H1 (cell line): ENCODE measurements at regions not wholly inside any gene's neighbourhood (a gene's known extent, or its start where the extent isn't known, plus 50 kb on each side); places are given as distances from the start of the nearest gene placed in this dataset.

ENCODE experiments used
- POLR2A ChIP-seq, 2 experiments: IDR thresholded peaks; 1 replicate in 1 of 2; 2 replicates in 1 of 2; pipeline ENCODE4 v1.6.1; 2011; ENCODE audit warnings: low read depth in 2 of 2, low read length in 2 of 2, mild to moderate bottlenecking in 2 of 2; ENCODE audit errors: control extremely low read depth in 1 of 2
- POLR2AphosphoS5 ChIP-seq: IDR thresholded peaks from 2 replicates; pipeline ENCODE4 v1.6.1; 2011; ENCODE audit warnings: low read depth, low read length
- SIX5 ChIP-seq: IDR thresholded peaks from 2 replicates; pipeline ENCODE4 v1.6.1; 2011; ENCODE audit warnings: mild to moderate bottlenecking, low read depth, low read length
- TF ChIP-seq, protein P1 (sequence below), 3 experiments: IDR thresholded peaks; 1 replicate in 2 of 3; 2 replicates in 1 of 3; pipeline versions ENCODE4 v1.5.1 to v1.6.1; 2011; ENCODE audit warnings: low read length in 3 of 3, mild to moderate bottlenecking in 3 of 3, inconsistent platforms in 2 of 3, low read depth in 1 of 3, moderate library complexity in 1 of 3; ENCODE audit not compliant: insufficient read depth in 1 of 3; ENCODE audit errors: control extremely low read depth in 1 of 3

DNA sequence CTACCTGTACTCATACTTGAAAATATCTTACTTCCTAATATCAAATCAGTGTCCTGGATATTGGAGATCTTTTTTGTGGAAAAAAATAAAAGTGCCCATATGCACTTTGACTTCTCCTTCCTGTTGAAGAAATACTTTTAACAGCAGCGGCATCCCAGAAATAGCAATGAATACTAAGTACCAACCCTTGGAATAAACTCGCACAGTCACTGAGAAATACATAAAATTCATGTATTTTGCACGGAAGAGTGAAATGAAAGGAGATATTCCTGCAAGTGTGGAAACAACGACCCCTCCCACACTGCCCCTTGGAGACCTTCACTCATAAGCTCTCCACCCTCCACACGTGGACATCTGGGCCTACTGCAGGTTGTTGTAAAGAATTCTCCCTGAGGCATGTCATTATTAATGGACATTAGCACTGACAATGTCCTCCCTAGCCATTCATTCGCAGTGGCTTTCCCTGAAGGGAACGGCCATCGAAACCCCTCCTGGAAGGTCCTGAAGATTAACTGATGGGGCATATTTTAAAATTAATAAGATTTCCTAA, 407.6 kb upstream of the PFKP start:
- no peak for TF ChIP-seq SIX5
- TF ChIP-seq POLR2AphosphoS5, result no peak
- TF ChIP-seq POLR2A (IDR thresholded peaks at IDR 0.05; ENCODE audit: control extremely low read depth in 1 of 2, low read depth in 2 of 2, low read length in 2 of 2), result no peak
- TF ChIP-seq, protein P1, sequence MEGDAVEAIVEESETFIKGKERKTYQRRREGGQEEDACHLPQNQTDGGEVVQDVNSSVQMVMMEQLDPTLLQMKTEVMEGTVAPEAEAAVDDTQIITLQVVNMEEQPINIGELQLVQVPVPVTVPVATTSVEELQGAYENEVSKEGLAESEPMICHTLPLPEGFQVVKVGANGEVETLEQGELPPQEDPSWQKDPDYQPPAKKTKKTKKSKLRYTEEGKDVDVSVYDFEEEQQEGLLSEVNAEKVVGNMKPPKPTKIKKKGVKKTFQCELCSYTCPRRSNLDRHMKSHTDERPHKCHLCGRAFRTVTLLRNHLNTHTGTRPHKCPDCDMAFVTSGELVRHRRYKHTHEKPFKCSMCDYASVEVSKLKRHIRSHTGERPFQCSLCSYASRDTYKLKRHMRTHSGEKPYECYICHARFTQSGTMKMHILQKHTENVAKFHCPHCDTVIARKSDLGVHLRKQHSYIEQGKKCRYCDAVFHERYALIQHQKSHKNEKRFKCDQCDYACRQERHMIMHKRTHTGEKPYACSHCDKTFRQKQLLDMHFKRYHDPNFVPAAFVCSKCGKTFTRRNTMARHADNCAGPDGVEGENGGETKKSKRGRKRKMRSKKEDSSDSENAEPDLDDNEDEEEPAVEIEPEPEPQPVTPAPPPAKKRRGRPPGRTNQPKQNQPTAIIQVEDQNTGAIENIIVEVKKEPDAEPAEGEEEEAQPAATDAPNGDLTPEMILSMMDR (IDR thresholded peaks at IDR 0.05; ENCODE audit: control extremely low read depth in 1 of 3, insufficient read depth in 1 of 3, low read depth in 1 of 3, low read length in 3 of 3), result no peak
